ENCODE measurements at regions not wholly inside any gene's neighbourhood (a gene's known extent, or its start where the extent isn't known, plus 50 kb on each side); places are given as distances from the start of the nearest gene placed in this dataset.

GRCh38 chr18:31237142-31237541 lies 74.5 kb upstream of the DSC1 start:
- TF ChIP-seq MXI1 (conservative IDR thresholded peaks at IDR 0.05; ENCODE audit: poor library complexity, severe bottlenecking), result no peak
- Histone ChIP-seq H3K79me2 (replicated peaks; ENCODE audit: insufficient read depth, low read length) (no peaks in the 10 kb centered on the region), H3K4me3 (ENCODE audit: low read length) (no peak overlapping the region), H3F3A (ENCODE audit: insufficient read depth, low read length, poor library complexity, severe bottlenecking) (no peaks in the 10 kb centered on the region), H2AFZ (ENCODE audit: low read depth, low read length) (no peak overlapping the region), H3K9me2 (ENCODE audit: insufficient read depth, low read length) (no peaks in the 10 kb centered on the region), H3K9ac (ENCODE audit: low read length) (no peak overlapping the region), H4K20me1 (ENCODE audit: insufficient read depth) (no peaks in the 10 kb centered on the region), H3K27me3 (ENCODE audit: insufficient read depth, low read depth, low read length) (no peaks in the 10 kb centered on the region), H3K4me2 (ENCODE audit: low read length) (no peak overlapping the region), H3K36me3 (ENCODE audit: insufficient read depth, low read length) (no peaks in the 10 kb centered on the region), H3K9me3 (ENCODE audit: low read length) (no peaks in the 10 kb centered on the region), H3K27ac (ENCODE audit: low read length) (no peak overlapping the region)

- Histone ChIP-seq H2AFZ (ENCODE audit: low read depth, low read length) (no peak overlapping the region), H3K4me3 (ENCODE audit: low read length) (no peak overlapping the region), H3K9ac (ENCODE audit: low read length) (no peak overlapping the region), H3K27me3 (ENCODE audit: insufficient read depth, low read depth, low read length) (no peaks in the 10 kb centered on the region), H3K79me2 (replicated peaks; ENCODE audit: insufficient read depth, low read length) (no peaks in the 10 kb centered on the region), H4K20me1 (ENCODE audit: insufficient read depth) (no peaks in the 10 kb centered on the region), H3K27ac (ENCODE audit: low read length) (no peak overlapping the region), H3F3A (ENCODE audit: insufficient read depth, low read length, poor library complexity, severe bottlenecking) (no peaks in the 10 kb centered on the region), H3K4me2 (ENCODE audit: low read length) (no peak overlapping the region), H3K9me2 (ENCODE audit: insufficient read depth, low read length) (no peaks in the 10 kb centered on the region), H3K36me3 (ENCODE audit: insufficient read depth, low read length) (no peaks in the 10 kb centered on the region), H3K9me3 (ENCODE audit: low read length) (no peaks in the 10 kb centered on the region)
- TF ChIP-seq SMC3 (conservative IDR thresholded peaks at IDR 0.05; ENCODE audit: poor library complexity) (no peak), POLR2AphosphoS5 (IDR thresholded peaks at IDR 0.05) (no peak), RAD21 (conservative IDR thresholded peaks at IDR 0.05) (no peak), REST (IDR thresholded peaks at IDR 0.05; ENCODE audit: borderline replicate concordance) (no peak), MXI1 (conservative IDR thresholded peaks at IDR 0.05; ENCODE audit: poor library complexity, severe bottlenecking) (no peak), TAF1 (IDR thresholded peaks at IDR 0.05; ENCODE audit: low read depth) (no peak), EZH2 (IDR thresholded peaks at IDR 0.05; ENCODE audit: borderline replicate concordance, insufficient read depth, low read length, poor library complexity, severe bottlenecking) (no peak), EP300 (conservative IDR thresholded peaks at IDR 0.05; ENCODE audit: poor library complexity, severe bottlenecking) (no peak), CTCF (IDR thresholded peaks at IDR 0.05; ENCODE audit: poor library complexity, severe bottlenecking) (no peak)
Observed at GRCh38 chr18:31241425-31241824, 76.5 kb upstream of the DSG1 start.

- Histone ChIP-seq H4K20me1 (ENCODE audit: insufficient read depth) (no peaks in the 10 kb centered on the region), H3K4me3 (ENCODE audit: low read length) (no peak overlapping the region), H3K9me2 (ENCODE audit: insufficient read depth, low read length) (no peaks in the 10 kb centered on the region), H3K36me3 (ENCODE audit: insufficient read depth, low read length) (no peaks in the 10 kb centered on the region), H3K79me2 (replicated peaks; ENCODE audit: insufficient read depth, low read length) (no peaks in the 10 kb centered on the region), H3K4me2 (ENCODE audit: low read length) (no peak overlapping the region), H2AFZ (ENCODE audit: low read depth, low read length) (no peak overlapping the region), H3F3A (ENCODE audit: insufficient read depth, low read length, poor library complexity, severe bottlenecking) (no peaks in the 10 kb centered on the region), H3K9me3 (ENCODE audit: low read length) (no peaks in the 10 kb centered on the region), H3K27me3 (ENCODE audit: insufficient read depth, low read depth, low read length) (no peaks in the 10 kb centered on the region), H3K27ac (ENCODE audit: low read length) (no peak overlapping the region), H3K9ac (ENCODE audit: low read length) (no peak overlapping the region)
- TF ChIP-seq CTCF (IDR thresholded peaks at IDR 0.05; ENCODE audit: poor library complexity, severe bottlenecking), result peak; percentile 55
- no peak for TF ChIP-seq RAD21 (conservative IDR thresholded peaks at IDR 0.05)
Observed at GRCh38 chr18:31241900-31242409, 76.0 kb upstream of the DSG1 start.
